Hepatocyte (in vitro differentiated cells): ENCODE measurements at regions not wholly inside any gene's neighbourhood (a gene's known extent, or its start where the extent isn't known, plus 50 kb on each side); places are given as distances from the start of the nearest gene placed in this dataset.

Experiments used
- CTCF ChIP-seq: fragments of 200-600 bp; sonication (generic); IDR thresholded peaks from 2 replicates; pipeline ENCODE4 v1.5.1; 2016; ENCODE audit warnings: antibody characterized with exemption, mild to moderate bottlenecking; ENCODE audit not compliant: poor library complexity
- EZH2 ChIP-seq: fragments of 200-600 bp; sonication (generic); IDR thresholded peaks from 2 replicates; pipeline ENCODE4 v1.6.1; 2016; ENCODE audit warnings: antibody characterized with exemption, mild to moderate bottlenecking, borderline replicate concordance
- EZH2phosphoT487 ChIP-seq: fragments of 200-600 bp; sonication (generic); IDR thresholded peaks from one replicate; pipeline ENCODE4 v1.6.1; 2018; ENCODE audit warnings: antibody characterized with exemption, mild to moderate bottlenecking, low read depth, moderate library complexity; ENCODE audit not compliant: unreplicated experiment, severe bottlenecking

- TF ChIP-seq CTCF (no peak), EZH2 (no peak), EZH2phosphoT487 (no peak)
These were observed 184.2 kb upstream of the RALGAPA2 start for GRCh38 chr20:20896606-20897005.
